AG04449 (cell line): ENCODE measurements at regions not wholly inside any gene's neighbourhood (a gene's known extent, or its start where the extent isn't known, plus 50 kb on each side); places are given as distances from the start of the nearest gene placed in this dataset.

Source experiments
- CTCF ChIA-PET: fragments of 350-600 bp; formaldehyde crosslinking; extraction: SDS; loops from one replicate; lab custom pipeline; 2021; ENCODE audit warnings: antibody characterized with exemption; lab: Yijun Ruan, JAX
- POLR2A ChIA-PET: fragments of 400-600, 350-600 bp; formaldehyde crosslinking; extraction: SDS; loops from one replicate; lab custom pipeline; 2020; ENCODE audit warnings: antibody characterized with exemption, inconsistent platforms; lab: Yijun Ruan, JAX
- DNase-seq: peaks from one replicate; pipeline ENCODE4 v3.0.0-alpha.2; 2010; ENCODE audit warnings: low read depth, low spot score
- H3K4me3 ChIP-seq: 2 replicates; pipeline ENCODE4 v1.5.1; 2011; ENCODE audit warnings: low read depth, mild to moderate bottlenecking, control low read depth, low read length
- CTCF ChIP-seq: IDR thresholded peaks from one replicate; pipeline ENCODE4 v1.5.1; 2011; ENCODE audit warnings: mild to moderate bottlenecking, moderate library complexity, low read length, control low read depth, inconsistent platforms; ENCODE audit not compliant: insufficient read depth; ENCODE audit errors: missing control alignments

- ChIA-PET CTCF (no interaction called here), POLR2A (no interaction called here)
- no peak overlapping the region for H3K4me3 ChIP-seq
- no peak for TF ChIP-seq CTCF
- DNase-seq, result no peak
Measured at GRCh38 chr16:16904601-16905000, 525.7 kb downstream of the NPIPA7 start.

- DNase-seq, result no peak
- CTCF ChIA-PET, result no interaction called here
- no peak overlapping the region for H3K4me3 ChIP-seq
- POLR2A ChIA-PET, result no interaction called here
- no peak for TF ChIP-seq CTCF
Measured at GRCh38 chr16:16905850-16906249, 526.9 kb downstream of the NPIPA7 start.

- DNase-seq, result no peak
- TF ChIP-seq CTCF, result no peak
- CTCF ChIA-PET, result no interaction called here
- POLR2A ChIA-PET, result no interaction called here
- no peak overlapping the region for H3K4me3 ChIP-seq
Measured at GRCh38 chr16:16907089-16907488, 528.1 kb downstream of the NPIPA7 start.

- POLR2A ChIA-PET, result no interaction called here
- no peak for TF ChIP-seq CTCF
- H3K4me3 ChIP-seq, result no peak overlapping the region
- no peak for DNase-seq
- CTCF ChIA-PET, result no interaction called here
Measured at GRCh38 chr16:16908077-16908476, 529.1 kb downstream of the NPIPA7 start.

- TF ChIP-seq CTCF, result no peak
- H3K4me3 ChIP-seq, result no peak overlapping the region
- DNase-seq, result no peak
- ChIA-PET CTCF (no interaction called here), POLR2A (no interaction called here)
Measured at GRCh38 chr16:16909126-16909525, 530.2 kb downstream of the NPIPA7 start.

GRCh38 chr16:16910666-16911065, 531.7 kb downstream of the NPIPA7 start:
- ChIA-PET CTCF (no interaction called here), POLR2A (no interaction called here)
- no peak for TF ChIP-seq CTCF

More at GRCh38 chr16:16910666-16911065, 531.7 kb downstream of the NPIPA7 start:
- DNase-seq, result no peak
- no peak overlapping the region for H3K4me3 ChIP-seq
